ENCODE measurements at regions not wholly inside any gene's neighbourhood (a gene's known extent, or its start where the extent isn't known, plus 50 kb on each side); places are given as distances from the start of the nearest gene placed in this dataset.
"Not testable (repeated sequence)": the region's sequence is repeated elsewhere in the genome, so short reads cannot be mapped to it uniquely, and the experiment has no call there.

DNA sequence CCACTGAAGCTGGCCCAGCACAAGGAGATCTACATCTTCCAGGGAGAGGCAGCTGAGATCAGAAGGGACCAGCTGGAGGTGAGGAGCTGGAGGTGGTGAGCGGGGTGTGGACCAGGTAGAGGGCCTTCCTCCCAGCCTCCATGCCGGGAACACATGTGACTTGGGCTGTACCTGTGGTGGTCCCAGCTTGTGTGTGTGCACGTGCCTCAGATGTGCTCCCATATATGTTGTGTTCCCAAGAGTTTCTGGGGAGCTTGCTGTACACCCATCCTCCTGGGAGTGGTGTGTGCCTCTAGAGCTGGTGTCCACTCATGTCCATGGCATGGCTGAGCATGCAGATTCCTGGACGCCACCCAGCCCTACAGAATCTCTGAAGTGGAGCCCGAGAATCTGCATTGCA, 183.7 kb upstream of the AKAP13 start:
- not testable (repeated sequence) for H3K27ac ChIP-seq (ENCODE audit: low read depth in 1 of 2, low read length in 1 of 2); ATAC-seq (ENCODE audit: insufficient read depth, low FRiP score); H3K27me3 ChIP-seq (ENCODE audit: control insufficient read depth in 3 of 3, insufficient read depth in 3 of 3, low read length in 2 of 3); H3K36me3 ChIP-seq (ENCODE audit: control insufficient read depth in 4 of 4, insufficient read depth in 4 of 4, low read length in 4 of 4); H3K9me3 ChIP-seq (ENCODE audit: control insufficient read depth in 4 of 4, insufficient read depth in 3 of 4, low read length in 3 of 4); DNase-seq; H3K4me1 ChIP-seq (ENCODE audit: control insufficient read depth in 5 of 5, insufficient read depth in 5 of 5, low read length in 5 of 5); H3K9ac ChIP-seq (ENCODE audit: insufficient read depth in 1 of 2, low read length in 2 of 2); H3K4me3 ChIP-seq
- WGBS, 2 donors = 80 to 86% methylated on average over 2 of the region's 5 CpGs

GRCh38 chr15:85197582-85197981, 182.8 kb upstream of the AKAP13 start:
- not testable (repeated sequence) for ATAC-seq (ENCODE audit: insufficient read depth, low FRiP score); H3K9ac ChIP-seq (ENCODE audit: insufficient read depth in 1 of 2, low read length in 2 of 2); H3K4me3 ChIP-seq; H3K9me3 ChIP-seq (ENCODE audit: control insufficient read depth in 4 of 4, insufficient read depth in 3 of 4, low read length in 3 of 4); H3K4me1 ChIP-seq (ENCODE audit: control insufficient read depth in 5 of 5, insufficient read depth in 5 of 5, low read length in 5 of 5); DNase-seq; H3K27me3 ChIP-seq (ENCODE audit: control insufficient read depth in 3 of 3, insufficient read depth in 3 of 3, low read length in 2 of 3); H3K36me3 ChIP-seq (ENCODE audit: control insufficient read depth in 4 of 4, insufficient read depth in 4 of 4, low read length in 4 of 4); H3K27ac ChIP-seq (ENCODE audit: low read depth in 1 of 2, low read length in 1 of 2)
- whole genome bisulfite sequencing, 2 donors = no CpG with 5 or more reads among the region's 5 CpGs

DNA sequence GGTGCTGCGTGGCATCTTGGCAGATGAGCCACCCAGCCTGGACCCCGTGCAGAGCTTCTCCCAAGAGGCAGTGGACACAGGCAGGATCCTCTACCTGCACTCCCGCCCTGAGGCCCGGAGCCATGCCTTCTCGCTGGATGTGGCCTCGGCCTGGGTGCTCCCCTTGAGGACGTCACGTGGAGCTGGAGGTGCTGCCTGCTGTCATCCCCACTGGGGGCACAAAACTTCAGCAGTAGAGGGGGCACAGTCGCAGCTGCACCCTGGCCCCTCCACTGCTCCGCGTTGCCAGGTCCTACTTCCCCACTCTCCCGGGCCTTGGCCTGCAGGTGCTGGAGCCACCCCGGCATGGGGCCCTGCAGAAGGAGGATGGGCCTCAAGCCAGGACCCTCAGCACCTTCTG, 182.0 kb upstream of the AKAP13 start:
- H3K27me3 ChIP-seq (ENCODE audit: control insufficient read depth in 3 of 3, insufficient read depth in 3 of 3, low read length in 2 of 3); H3K36me3 ChIP-seq (ENCODE audit: control insufficient read depth in 4 of 4, insufficient read depth in 4 of 4, low read length in 4 of 4); H3K27ac ChIP-seq (ENCODE audit: low read depth in 1 of 2, low read length in 1 of 2); H3K9ac ChIP-seq (ENCODE audit: insufficient read depth in 1 of 2, low read length in 2 of 2); H3K4me1 ChIP-seq (ENCODE audit: control insufficient read depth in 5 of 5, insufficient read depth in 5 of 5, low read length in 5 of 5); DNase-seq; H3K4me3 ChIP-seq; ATAC-seq (ENCODE audit: insufficient read depth, low FRiP score); H3K9me3 ChIP-seq (ENCODE audit: control insufficient read depth in 4 of 4, insufficient read depth in 3 of 4, low read length in 3 of 4): not testable (repeated sequence)
- no CpG with 5 or more reads among the region's 13 CpGs for WGBS, 2 donors

DNA sequence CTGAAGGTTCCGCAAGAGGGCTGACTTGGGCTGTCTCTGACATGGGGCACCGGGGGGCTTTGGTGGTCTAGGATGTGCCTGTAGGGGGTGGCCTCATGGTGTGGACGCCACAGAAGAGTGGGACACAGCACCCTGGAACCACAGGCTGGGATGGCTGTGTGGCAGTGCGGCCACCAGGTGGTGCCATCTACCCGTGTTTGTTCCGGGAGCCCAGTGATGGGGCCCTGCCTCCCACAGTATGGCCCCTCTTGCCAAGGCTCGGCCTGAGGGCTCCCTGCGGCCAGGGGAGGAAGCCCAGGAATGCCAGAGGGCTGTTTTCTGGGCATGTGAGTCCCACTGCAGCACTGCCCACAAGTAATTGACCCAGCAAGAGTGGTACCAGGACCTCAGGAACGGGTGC, 180.2 kb upstream of the AKAP13 start:
- no CpG with 5 or more reads among the region's 9 CpGs for WGBS, 2 donors

DNA sequence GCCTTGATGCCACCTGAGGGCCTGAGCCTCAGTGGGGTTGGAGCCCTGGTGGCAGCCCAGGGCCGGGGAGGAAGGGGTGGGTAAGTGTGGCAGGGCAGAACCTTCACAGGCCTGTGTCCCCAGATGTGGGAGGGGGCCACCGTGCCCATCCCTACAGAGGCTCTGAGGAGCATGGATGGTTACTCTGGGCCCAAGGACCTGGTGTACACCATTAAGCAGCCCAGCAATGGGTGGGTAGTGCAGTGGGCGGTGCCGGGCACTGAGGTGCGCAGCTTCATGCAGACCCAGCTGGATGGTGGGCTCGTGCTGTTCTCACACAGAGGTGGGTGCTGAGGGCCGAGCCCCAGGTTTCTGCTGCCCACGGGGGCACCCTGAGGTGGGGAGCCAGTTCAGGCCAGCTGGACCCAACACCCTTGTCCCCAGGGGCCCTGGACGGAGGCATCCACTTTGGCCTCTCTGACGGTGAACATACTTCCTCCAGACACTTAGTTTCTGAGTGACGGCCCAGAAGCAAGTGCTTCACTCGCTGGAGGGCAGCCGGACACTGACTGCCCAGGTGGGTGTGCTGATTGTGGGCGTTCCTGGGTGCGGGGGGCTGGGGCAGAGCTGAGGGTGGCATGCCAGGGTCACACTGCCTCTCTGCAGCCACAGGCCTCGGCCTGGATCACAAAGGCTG, 179.1 kb upstream of the AKAP13 start:
- ATAC-seq (ENCODE audit: insufficient read depth, low FRiP score) = peak; percentile 31
- not testable (repeated sequence) for H3K4me3 ChIP-seq; H3K9ac ChIP-seq (ENCODE audit: insufficient read depth in 1 of 2, low read length in 2 of 2); DNase-seq; H3K27ac ChIP-seq (ENCODE audit: low read depth in 1 of 2, low read length in 1 of 2); H3K27me3 ChIP-seq (ENCODE audit: control insufficient read depth in 3 of 3, insufficient read depth in 3 of 3, low read length in 2 of 3); H3K4me1 ChIP-seq (ENCODE audit: control insufficient read depth in 5 of 5, insufficient read depth in 5 of 5, low read length in 5 of 5); H3K9me3 ChIP-seq (ENCODE audit: control insufficient read depth in 4 of 4, insufficient read depth in 3 of 4, low read length in 3 of 4); H3K36me3 ChIP-seq (ENCODE audit: control insufficient read depth in 4 of 4, insufficient read depth in 4 of 4, low read length in 4 of 4)
- 61 to 80% methylated on average over 6 of the region's 16 CpGs for WGBS, 2 donors

More for the DNA sequence above, 180.2 kb upstream of the AKAP13 start:
- H3K27me3 ChIP-seq (ENCODE audit: control insufficient read depth in 3 of 3, insufficient read depth in 3 of 3, low read length in 2 of 3); H3K9ac ChIP-seq (ENCODE audit: insufficient read depth in 1 of 2, low read length in 2 of 2); H3K9me3 ChIP-seq (ENCODE audit: control insufficient read depth in 4 of 4, insufficient read depth in 3 of 4, low read length in 3 of 4); DNase-seq; H3K27ac ChIP-seq (ENCODE audit: low read depth in 1 of 2, low read length in 1 of 2); H3K4me1 ChIP-seq (ENCODE audit: control insufficient read depth in 5 of 5, insufficient read depth in 5 of 5, low read length in 5 of 5); H3K36me3 ChIP-seq (ENCODE audit: control insufficient read depth in 4 of 4, insufficient read depth in 4 of 4, low read length in 4 of 4); H3K4me3 ChIP-seq: not testable (repeated sequence)
- peak; percentile 85 for ATAC-seq (ENCODE audit: insufficient read depth, low FRiP score)

- not testable (repeated sequence) for DNase-seq; H3K27ac ChIP-seq (ENCODE audit: low read depth in 1 of 2, low read length in 1 of 2); H3K9ac ChIP-seq (ENCODE audit: insufficient read depth in 1 of 2, low read length in 2 of 2); H3K4me3 ChIP-seq; H3K36me3 ChIP-seq (ENCODE audit: control insufficient read depth in 4 of 4, insufficient read depth in 4 of 4, low read length in 4 of 4); H3K4me1 ChIP-seq (ENCODE audit: control insufficient read depth in 5 of 5, insufficient read depth in 5 of 5, low read length in 5 of 5); H3K9me3 ChIP-seq (ENCODE audit: control insufficient read depth in 4 of 4, insufficient read depth in 3 of 4, low read length in 3 of 4); H3K27me3 ChIP-seq (ENCODE audit: control insufficient read depth in 3 of 3, insufficient read depth in 3 of 3, low read length in 2 of 3); ATAC-seq (ENCODE audit: insufficient read depth, low FRiP score)
- WGBS, 2 donors = 96% methylated on average over 4 of the region's 16 CpGs; no CpG with 5 or more reads in 1 of the 2 donors
Measured at GRCh38 chr15:85204481-85204880, 175.9 kb upstream of the AKAP13 start.

DNA sequence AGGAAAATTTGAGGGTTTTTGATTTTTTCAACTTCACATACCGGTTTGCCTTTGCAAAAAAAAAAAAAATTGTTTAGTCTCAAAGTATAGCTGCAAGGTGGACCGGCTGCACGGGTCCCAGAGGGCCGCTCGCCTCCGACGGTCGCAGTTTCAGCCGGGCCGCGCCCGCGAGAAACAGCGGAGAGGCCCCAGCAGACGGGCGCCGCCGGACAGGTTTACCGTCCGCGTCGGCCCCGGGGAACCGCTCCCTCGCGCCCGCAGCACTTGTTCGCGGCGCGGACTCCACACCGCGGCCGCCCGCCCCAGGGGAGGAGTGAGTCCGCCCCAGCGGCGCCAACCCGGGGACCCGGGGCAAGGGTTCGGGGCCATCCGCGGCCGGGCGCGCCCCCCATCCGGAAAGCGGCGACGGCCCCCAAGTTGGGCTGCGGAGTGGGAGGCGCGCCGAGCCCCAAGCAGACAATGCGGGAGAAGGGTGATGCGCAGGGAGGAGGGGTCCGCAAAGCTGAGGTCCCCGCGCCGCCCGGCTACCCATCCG, 146.5 kb upstream of the AKAP13 start:
- not testable (repeated sequence) for H3K9me3 ChIP-seq (ENCODE audit: control insufficient read depth in 4 of 4, insufficient read depth in 3 of 4, low read length in 3 of 4); ATAC-seq (ENCODE audit: insufficient read depth, low FRiP score); H3K27ac ChIP-seq (ENCODE audit: low read depth in 1 of 2, low read length in 1 of 2); H3K9ac ChIP-seq (ENCODE audit: insufficient read depth in 1 of 2, low read length in 2 of 2); DNase-seq; H3K36me3 ChIP-seq (ENCODE audit: control insufficient read depth in 4 of 4, insufficient read depth in 4 of 4, low read length in 4 of 4); H3K4me1 ChIP-seq (ENCODE audit: control insufficient read depth in 5 of 5, insufficient read depth in 5 of 5, low read length in 5 of 5); H3K27me3 ChIP-seq (ENCODE audit: control insufficient read depth in 3 of 3, insufficient read depth in 3 of 3, low read length in 2 of 3)
- peak overlapping the region; percentile 48 for H3K4me3 ChIP-seq
- WGBS, 2 donors = 0 to 1% methylated on average over 18 to 48 of the region's 62 CpGs

- not testable (repeated sequence) for DNase-seq; H3K36me3 ChIP-seq (ENCODE audit: control insufficient read depth in 4 of 4, insufficient read depth in 4 of 4, low read length in 4 of 4); H3K27me3 ChIP-seq (ENCODE audit: control insufficient read depth in 3 of 3, insufficient read depth in 3 of 3, low read length in 2 of 3); ATAC-seq (ENCODE audit: insufficient read depth, low FRiP score); H3K4me1 ChIP-seq (ENCODE audit: control insufficient read depth in 5 of 5, insufficient read depth in 5 of 5, low read length in 5 of 5); H3K4me3 ChIP-seq; H3K27ac ChIP-seq (ENCODE audit: low read depth in 1 of 2, low read length in 1 of 2); H3K9me3 ChIP-seq (ENCODE audit: control insufficient read depth in 4 of 4, insufficient read depth in 3 of 4, low read length in 3 of 4); H3K9ac ChIP-seq (ENCODE audit: insufficient read depth in 1 of 2, low read length in 2 of 2)
- WGBS, 2 donors = 0% methylated on average over 10 of the region's 55 CpGs; no CpG with 5 or more reads in 1 of the 2 donors
Measured at GRCh38 chr15:85234450-85235196, 145.8 kb upstream of the AKAP13 start.
